HG03378 (cell line): ENCODE measurements at regions not wholly inside any gene's neighbourhood (a gene's known extent, or its start where the extent isn't known, plus 50 kb on each side); places are given as distances from the start of the nearest gene placed in this dataset.

Experiments
- ATAC-seq: cut with Tn5 transposase; IDR thresholded peaks from one replicate; pipeline ENCODE4 v1.9.1; 2021; ENCODE audit warnings: mild to moderate bottlenecking, moderate library complexity; ENCODE audit not compliant: unreplicated experiment

GRCh38 chr13:37944081-37944868, 74.7 kb upstream of the TRPC4 start:
- ATAC-seq: no peak

GRCh38 chr13:37942929-37943328, 73.4 kb upstream of the TRPC4 start:
- no peak for ATAC-seq

- ATAC-seq: no peak
These were observed 65.0 kb upstream of the TRPC4 start for GRCh38 chr13:37934339-37935191.

GRCh38 chr13:37929308-37929707, 59.7 kb upstream of the TRPC4 start:
- ATAC-seq: no peak

GRCh38 chr13:37927561-37927960, 58.0 kb upstream of the TRPC4 start:
- ATAC-seq: no peak

GRCh38 chr13:37925878-37926473, 56.4 kb upstream of the TRPC4 start:
- no peak for ATAC-seq

- no peak for ATAC-seq
These were observed 53.7 kb upstream of the TRPC4 start for GRCh38 chr13:37923236-37923635.

- ATAC-seq: no peak
These were observed 49.8 kb upstream of the TRPC4 start for GRCh38 chr13:37919329-37919880.
